ENCODE measurements at regions not wholly inside any gene's neighbourhood (a gene's known extent, or its start where the extent isn't known, plus 50 kb on each side); places are given as distances from the start of the nearest gene placed in this dataset.

GRCh38 chr2:215799194-215799593, 214.2 kb downstream of the MREG start:
- Histone ChIP-seq H3K4me3 (ENCODE audit: low read length) (no peak overlapping the region), H3K4me1 (ENCODE audit: control insufficient read depth, insufficient read depth, low read length) (no peaks in the 10 kb centered on the region), H3K36me3 (ENCODE audit: control insufficient read depth, insufficient read depth, low read length) (no peaks in the 10 kb centered on the region), H3K27ac (ENCODE audit: low read length) (no peak overlapping the region), H3K27me3 (ENCODE audit: control insufficient read depth, insufficient read depth, low read length) (no peaks in the 10 kb centered on the region), H3K9me3 (ENCODE audit: control insufficient read depth, insufficient read depth, low read length) (no peaks in the 10 kb centered on the region)
- WGBS (ENCODE audit: insufficient coverage, insufficient read length): no CpG with 5 or more reads among the region's 1 CpG
- DNase-seq (ENCODE audit: low read depth, low spot score): no peak

GRCh38 chr2:215797676-215798075, 215.7 kb downstream of the MREG start:
- H3K4me3 ChIP-seq (ENCODE audit: low read length): no peak overlapping the region
- no peaks in the 10 kb centered on the region for H3K27me3 ChIP-seq (ENCODE audit: control insufficient read depth, insufficient read depth, low read length)
- no peak overlapping the region for H3K27ac ChIP-seq (ENCODE audit: low read length)
- WGBS (ENCODE audit: insufficient coverage, insufficient read length): no CpG with 5 or more reads among the region's 2 CpGs
- no peak for DNase-seq (ENCODE audit: low read depth, low spot score)
- no peaks in the 10 kb centered on the region for H3K4me1 ChIP-seq (ENCODE audit: control insufficient read depth, insufficient read depth, low read length)
- no peaks in the 10 kb centered on the region for H3K36me3 ChIP-seq (ENCODE audit: control insufficient read depth, insufficient read depth, low read length)
- H3K9me3 ChIP-seq (ENCODE audit: control insufficient read depth, insufficient read depth, low read length): no peaks in the 10 kb centered on the region

DNA sequence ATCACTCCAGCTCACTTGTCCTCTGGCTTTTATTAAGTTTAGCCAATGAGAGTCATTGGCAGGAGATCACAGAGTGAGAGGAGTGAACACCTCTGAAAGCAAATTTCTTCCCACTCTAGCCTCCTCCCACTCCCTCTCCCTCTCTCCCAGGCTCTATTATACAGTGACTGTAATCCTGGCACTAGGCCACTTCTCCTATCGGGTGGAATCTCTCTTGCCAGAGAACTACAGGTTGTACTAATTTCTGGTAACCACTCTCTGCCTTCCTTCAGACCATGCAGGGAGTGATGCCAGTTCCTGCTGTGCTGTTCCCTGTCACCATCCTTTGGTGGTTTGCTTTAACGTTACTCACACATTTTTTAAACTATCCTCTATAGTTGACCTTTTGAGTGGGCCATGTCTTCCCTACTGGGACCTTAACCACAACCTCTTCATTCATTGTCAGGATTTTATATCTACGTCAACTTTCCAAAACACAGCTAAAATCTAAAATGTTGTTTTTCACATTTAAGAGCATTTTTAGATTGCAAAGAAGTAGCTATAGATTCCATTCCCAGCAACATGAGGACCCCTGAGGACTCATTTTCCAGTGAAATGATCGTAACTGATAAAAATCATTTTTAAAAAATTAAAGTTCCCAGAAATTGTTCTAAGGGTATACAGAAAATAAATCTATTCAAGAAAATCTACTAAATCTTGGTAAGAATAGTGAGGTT, 217.1 kb downstream of the MREG start:
- no CpG with 5 or more reads among the region's 4 CpGs for WGBS (ENCODE audit: insufficient coverage, insufficient read length)
- no peaks in the 10 kb centered on the region for H3K9me3 ChIP-seq (ENCODE audit: control insufficient read depth, insufficient read depth, low read length)
- no peaks in the 10 kb centered on the region for H3K4me1 ChIP-seq (ENCODE audit: control insufficient read depth, insufficient read depth, low read length)
- no peaks in the 10 kb centered on the region for H3K36me3 ChIP-seq (ENCODE audit: control insufficient read depth, insufficient read depth, low read length)
- no peak overlapping the region for H3K27ac ChIP-seq (ENCODE audit: low read length)
- no peak for DNase-seq (ENCODE audit: low read depth, low spot score)
- no peak overlapping the region for H3K4me3 ChIP-seq (ENCODE audit: low read length)
- H3K27me3 ChIP-seq (ENCODE audit: control insufficient read depth, insufficient read depth, low read length): no peaks in the 10 kb centered on the region

- Histone ChIP-seq H3K27ac (ENCODE audit: low read length) (no peak overlapping the region), H3K4me1 (ENCODE audit: control insufficient read depth, insufficient read depth, low read length) (0 out of 2 replicates have a peak, but pooled peaks cover 1% of the 10 kb centered on the region), H3K27me3 (ENCODE audit: control insufficient read depth, insufficient read depth, low read length) (no peaks in the 10 kb centered on the region), H3K36me3 (ENCODE audit: control insufficient read depth, insufficient read depth, low read length) (no peaks in the 10 kb centered on the region), H3K9me3 (ENCODE audit: control insufficient read depth, insufficient read depth, low read length) (no peaks in the 10 kb centered on the region), H3K4me3 (ENCODE audit: low read length) (no peak overlapping the region)
- WGBS (ENCODE audit: insufficient coverage, insufficient read length): no CpG with 5 or more reads among the region's 5 CpGs
- DNase-seq (ENCODE audit: low read depth, low spot score): no peak
Measured at GRCh38 chr2:215794829-215795546, 218.4 kb downstream of the MREG start.

- Histone ChIP-seq H3K4me3 (ENCODE audit: low read length) (no peak overlapping the region), H3K27me3 (ENCODE audit: control insufficient read depth, insufficient read depth, low read length) (no peaks in the 10 kb centered on the region), H3K27ac (ENCODE audit: low read length) (no peak overlapping the region), H3K4me1 (ENCODE audit: control insufficient read depth, insufficient read depth, low read length) (0 out of 2 replicates have a peak, but pooled peaks cover 1% of the 10 kb centered on the region), H3K36me3 (ENCODE audit: control insufficient read depth, insufficient read depth, low read length) (no peaks in the 10 kb centered on the region), H3K9me3 (ENCODE audit: control insufficient read depth, insufficient read depth, low read length) (no peaks in the 10 kb centered on the region)
- no peak for DNase-seq (ENCODE audit: low read depth, low spot score)
- WGBS (ENCODE audit: insufficient coverage, insufficient read length): no CpG with 5 or more reads among the region's 3 CpGs
Measured at GRCh38 chr2:215793747-215794595, 219.4 kb downstream of the MREG start.

DNA sequence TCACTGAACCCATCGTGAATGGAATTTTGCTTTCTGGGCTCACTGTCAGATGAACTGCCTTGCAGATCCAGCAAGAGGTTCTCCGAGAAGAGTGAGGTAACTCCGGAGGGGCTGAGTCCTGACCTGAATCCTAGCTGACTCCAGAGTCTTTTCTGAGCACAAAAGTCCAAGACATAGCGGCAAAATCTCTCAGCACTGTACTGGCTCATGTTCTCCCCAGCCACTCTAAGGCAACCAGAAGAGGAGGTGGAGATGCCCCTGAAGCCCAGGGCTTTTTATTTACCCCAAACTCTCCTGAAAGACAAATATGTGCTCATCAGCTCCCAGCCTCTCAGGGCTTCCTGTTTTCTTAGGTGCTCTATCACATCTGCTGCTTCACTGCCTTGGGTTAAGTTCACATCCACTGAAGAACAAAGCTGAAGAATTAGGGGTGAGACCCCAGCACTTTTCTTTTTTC, 221.8 kb downstream of the MREG start:
- H3K36me3 ChIP-seq (ENCODE audit: control insufficient read depth, insufficient read depth, low read length): no peaks in the 10 kb centered on the region
- H3K9me3 ChIP-seq (ENCODE audit: control insufficient read depth, insufficient read depth, low read length): no peaks in the 10 kb centered on the region
- no peak for DNase-seq (ENCODE audit: low read depth, low spot score)
- WGBS (ENCODE audit: insufficient coverage, insufficient read length): no CpG with 5 or more reads among the region's 4 CpGs
- no peak overlapping the region for H3K4me3 ChIP-seq (ENCODE audit: low read length)
- no peak overlapping the region for H3K27ac ChIP-seq (ENCODE audit: low read length)
- no peaks in the 10 kb centered on the region for H3K27me3 ChIP-seq (ENCODE audit: control insufficient read depth, insufficient read depth, low read length)
- H3K4me1 ChIP-seq (ENCODE audit: control insufficient read depth, insufficient read depth, low read length): 0 out of 2 replicates have a peak, but pooled peaks cover 1% of the 10 kb centered on the region

DNA sequence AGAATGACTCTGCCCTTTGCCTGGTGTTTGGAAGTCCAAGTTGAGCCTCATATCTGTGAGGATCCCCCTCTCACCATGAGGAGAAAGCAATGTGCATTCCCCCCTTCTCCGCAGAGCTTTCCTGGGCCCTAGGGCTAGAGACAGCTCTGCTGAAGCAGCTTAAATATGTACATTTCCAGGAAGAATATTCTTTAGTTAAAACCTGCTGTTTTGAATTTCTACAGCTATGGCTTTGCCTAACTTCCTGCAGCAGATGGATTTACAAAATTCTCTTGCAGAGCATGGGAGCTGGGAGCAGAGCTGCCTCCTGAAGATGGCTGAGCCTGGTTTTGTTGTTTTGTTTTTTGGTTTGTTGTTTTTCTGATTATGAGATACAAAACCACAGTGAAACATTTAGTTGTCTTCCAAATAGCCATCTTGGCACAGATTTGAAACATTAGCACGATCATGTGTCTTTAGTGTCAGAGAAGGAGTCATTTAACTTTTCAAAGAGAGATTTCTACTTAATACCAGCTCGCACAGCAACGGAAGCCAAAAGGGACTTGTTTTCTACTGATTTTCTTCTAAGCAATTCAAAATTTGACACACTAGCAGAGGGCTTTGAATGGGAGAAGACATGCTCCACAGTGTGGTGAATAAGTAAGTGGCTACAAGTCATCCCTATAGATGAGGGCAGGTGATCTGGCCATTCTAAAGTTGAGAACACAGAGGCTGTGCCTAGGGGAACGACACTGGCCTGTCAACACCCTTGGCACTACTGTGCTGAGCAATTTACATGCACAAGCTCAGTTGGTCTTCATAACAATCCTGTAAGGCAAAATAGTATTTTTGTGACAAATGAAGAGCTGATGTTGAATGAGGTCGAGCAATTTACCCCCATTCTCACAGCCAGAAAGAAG, 222.6 kb downstream of the MREG start:
- H3K36me3 ChIP-seq (ENCODE audit: control insufficient read depth, insufficient read depth, low read length): no peaks in the 10 kb centered on the region
- no peak for DNase-seq (ENCODE audit: low read depth, low spot score)
- no peak overlapping the region for H3K4me3 ChIP-seq (ENCODE audit: low read length)
- 0 out of 2 replicates have a peak, but pooled peaks cover 1% of the 10 kb centered on the region for H3K4me1 ChIP-seq (ENCODE audit: control insufficient read depth, insufficient read depth, low read length)
- no peak overlapping the region for H3K27ac ChIP-seq (ENCODE audit: low read length)
- no peaks in the 10 kb centered on the region for H3K9me3 ChIP-seq (ENCODE audit: control insufficient read depth, insufficient read depth, low read length)
- WGBS (ENCODE audit: insufficient coverage, insufficient read length): no CpG with 5 or more reads among the region's 6 CpGs
- no peaks in the 10 kb centered on the region for H3K27me3 ChIP-seq (ENCODE audit: control insufficient read depth, insufficient read depth, low read length)

GRCh38 chr2:215787565-215788178, 225.7 kb downstream of the MREG start:
- WGBS (ENCODE audit: insufficient coverage, insufficient read length): no CpG with 5 or more reads among the region's 7 CpGs
- Histone ChIP-seq H3K27me3 (ENCODE audit: control insufficient read depth, insufficient read depth, low read length) (no peaks in the 10 kb centered on the region), H3K9me3 (ENCODE audit: control insufficient read depth, insufficient read depth, low read length) (no peaks in the 10 kb centered on the region), H3K36me3 (ENCODE audit: control insufficient read depth, insufficient read depth, low read length) (no peaks in the 10 kb centered on the region), H3K4me1 (ENCODE audit: control insufficient read depth, insufficient read depth, low read length) (0 out of 2 replicates have a peak, but pooled peaks cover 1% of the 10 kb centered on the region), H3K27ac (ENCODE audit: low read length) (no peak overlapping the region), H3K4me3 (ENCODE audit: low read length) (no peak overlapping the region)
- no peak for DNase-seq (ENCODE audit: low read depth, low spot score)

DNA sequence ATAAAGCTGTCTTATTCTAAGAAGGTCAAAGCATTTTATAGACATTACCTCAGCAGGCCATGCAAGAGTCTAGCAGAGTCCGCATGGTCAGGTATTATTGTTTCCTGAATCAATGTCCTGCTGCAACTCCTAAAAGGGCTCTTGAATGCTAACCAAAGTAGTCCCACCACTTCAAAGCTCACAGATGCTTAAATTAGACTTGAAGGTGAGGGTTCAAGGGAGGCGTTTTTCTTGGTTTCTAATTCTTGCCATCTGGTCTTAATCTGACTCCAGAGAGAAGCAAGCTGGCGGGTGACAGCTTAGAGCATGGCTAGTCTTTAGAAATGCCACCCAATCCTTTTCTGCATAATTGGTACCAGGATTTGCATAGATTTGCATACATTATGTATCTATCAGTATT, 226.3 kb downstream of the MREG start:
- H3K36me3 ChIP-seq (ENCODE audit: control insufficient read depth, insufficient read depth, low read length): no peaks in the 10 kb centered on the region
- WGBS (ENCODE audit: insufficient coverage, insufficient read length): no CpG with 5 or more reads among the region's 3 CpGs
- no peak for DNase-seq (ENCODE audit: low read depth, low spot score)
- no peak overlapping the region for H3K27ac ChIP-seq (ENCODE audit: low read length)
- 0 out of 2 replicates have a peak, but pooled peaks cover 1% of the 10 kb centered on the region for H3K4me1 ChIP-seq (ENCODE audit: control insufficient read depth, insufficient read depth, low read length)
- no peak overlapping the region for H3K4me3 ChIP-seq (ENCODE audit: low read length)
- no peaks in the 10 kb centered on the region for H3K27me3 ChIP-seq (ENCODE audit: control insufficient read depth, insufficient read depth, low read length)
- H3K9me3 ChIP-seq (ENCODE audit: control insufficient read depth, insufficient read depth, low read length): no peaks in the 10 kb centered on the region

Data from iPS DF 6.9 (cell line).